NCI-H748 (cell line): ENCODE measurements at regions not wholly inside any gene's neighbourhood (a gene's known extent, or its start where the extent isn't known, plus 50 kb on each side); places are given as distances from the start of the nearest gene placed in this dataset.
A peak's percentile ranks its signal among the peaks of the same experiment; 100 is the strongest.

ENCODE experiments used
- DNase-seq: peaks from one replicate; lab custom pipeline; 2025; ENCODE audit not compliant: unreplicated experiment; lab: John Stamatoyannopoulos, UW

- DNase-seq, result no peak
Measured at GRCh38 chr14:36035675-36036074, 140.8 kb downstream of the PTCSC3 start.

- DNase-seq, result no peak
Measured at GRCh38 chr14:36028665-36029064, 147.9 kb downstream of the PTCSC3 start.

- peak; percentile 78 for DNase-seq
Measured at GRCh38 chr14:36028218-36028617, 148.3 kb downstream of the PTCSC3 start.

- no peak for DNase-seq
Measured at GRCh38 chr14:36027354-36027753, 149.2 kb downstream of the PTCSC3 start.

- peak; percentile 90 for DNase-seq
Measured at GRCh38 chr14:36022765-36023410, 153.6 kb downstream of the PTCSC3 start.

GRCh38 chr14:36021591-36022320 lies 154.8 kb downstream of the PTCSC3 start:
- DNase-seq, result no peak

- DNase-seq, result peak; percentile 72
Measured at GRCh38 chr14:36021030-36021422, 155.5 kb downstream of the PTCSC3 start.

GRCh38 chr14:36020120-36021029 lies 156.1 kb downstream of the PTCSC3 start:
- peak; percentile 98 for DNase-seq

GRCh38 chr14:36019126-36019525 lies 157.4 kb downstream of the PTCSC3 start:
- DNase-seq, result peak; percentile 80

- DNase-seq, result no peak
Measured at GRCh38 chr14:36014236-36014635, 162.3 kb downstream of the PTCSC3 start.

- no peak for DNase-seq
Measured at GRCh38 chr14:36013483-36013882, 163.0 kb downstream of the PTCSC3 start.

- DNase-seq, result no peak
Measured at GRCh38 chr14:36012621-36013020, 163.9 kb downstream of the PTCSC3 start.

- no peak for DNase-seq
Measured at GRCh38 chr14:36009643-36010042, 166.9 kb downstream of the PTCSC3 start.

- DNase-seq, result no peak
Measured at GRCh38 chr14:36006623-36007022, 169.9 kb downstream of the PTCSC3 start.

GRCh38 chr14:36005670-36006069 lies 170.9 kb downstream of the PTCSC3 start:
- no peak for DNase-seq

GRCh38 chr14:36001936-36002335 lies 174.6 kb downstream of the PTCSC3 start:
- no peak for DNase-seq

- DNase-seq, result peak; percentile 70
Measured at GRCh38 chr14:35999294-35999693, 173.2 kb downstream of the BRMS1L start.

- DNase-seq, result no peak
Measured at GRCh38 chr14:35998303-35998702, 172.2 kb downstream of the BRMS1L start.

GRCh38 chr14:35993684-35993960 lies 167.5 kb downstream of the BRMS1L start:
- DNase-seq, result no peak

GRCh38 chr14:35992816-35993683 lies 166.9 kb downstream of the BRMS1L start:
- DNase-seq, result no peak

- no peak for DNase-seq
Measured at GRCh38 chr14:35991356-35991755, 165.2 kb downstream of the BRMS1L start.
